ENCODE measurements at regions not wholly inside any gene's neighbourhood (a gene's known extent, or its start where the extent isn't known, plus 50 kb on each side); places are given as distances from the start of the nearest gene placed in this dataset.

GRCh38 chr9:107644733-107645463, 155.3 kb upstream of the KLF4 start:
- DNase-seq: no peak

DNA sequence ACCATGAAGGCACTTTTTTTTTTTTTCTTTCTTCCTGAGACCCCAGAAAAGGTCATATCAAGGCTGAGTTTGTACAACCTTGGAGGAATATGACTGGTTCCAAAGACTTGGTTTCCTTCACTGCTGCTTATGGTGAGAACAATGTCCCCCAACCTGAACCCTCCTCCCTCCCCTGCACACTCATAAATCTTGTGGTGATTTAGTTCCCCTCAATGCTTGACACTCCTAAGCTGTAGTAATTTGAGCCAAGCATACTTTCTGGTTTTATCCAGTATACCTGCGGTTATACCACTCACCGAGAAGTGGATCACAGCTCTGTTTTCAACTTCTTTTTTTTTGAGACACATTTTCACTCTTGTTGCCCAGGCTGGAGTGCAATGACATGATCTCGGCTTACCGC, 149.9 kb upstream of the KLF4 start:
- DNase-seq: no peak

DNA sequence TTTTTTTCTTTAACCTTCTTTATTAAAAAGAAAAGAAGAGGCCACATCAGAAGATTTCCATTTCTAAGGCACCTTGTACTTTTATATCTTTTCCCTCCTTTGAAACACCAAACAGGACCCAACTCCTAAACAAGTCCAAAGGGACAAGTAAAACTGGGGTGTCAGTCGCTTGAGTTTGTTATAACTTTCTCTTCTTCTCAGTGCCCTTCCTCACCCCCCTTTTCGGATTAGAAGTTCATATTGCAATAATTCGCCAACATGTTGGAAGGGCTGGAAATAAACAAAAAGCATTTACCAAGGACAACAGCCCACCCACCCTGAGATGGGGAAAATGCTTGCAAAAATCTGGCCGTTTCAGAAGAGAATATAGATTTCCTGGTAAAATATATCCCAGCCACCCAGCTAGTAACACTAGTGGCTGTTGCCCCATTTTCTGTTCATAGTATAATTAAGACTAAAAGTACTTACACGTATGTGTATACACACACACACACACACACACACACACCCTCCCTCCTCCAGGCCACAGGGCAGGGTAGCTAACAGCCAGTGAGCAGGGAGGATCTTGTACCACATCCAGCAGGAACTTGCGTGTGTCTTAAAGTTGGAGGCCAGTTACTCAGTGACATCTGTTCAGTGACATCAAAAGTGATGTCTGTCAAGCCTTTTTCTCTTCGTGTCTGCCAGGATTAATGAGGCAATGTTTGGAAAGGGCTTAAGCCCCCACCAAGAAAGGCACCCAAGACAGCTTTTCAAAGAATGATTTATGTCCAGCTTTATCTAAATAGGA, 149.1 kb upstream of the KLF4 start:
- DNase-seq: no peak

- DNase-seq: peak; percentile 4
These were observed 148.2 kb upstream of the KLF4 start for GRCh38 chr9:107637421-107638420.

- no peak for DNase-seq
These were observed 147.2 kb upstream of the KLF4 start for GRCh38 chr9:107636571-107637381.

- DNase-seq: no peak
These were observed 146.2 kb upstream of the KLF4 start for GRCh38 chr9:107635803-107636174.

GRCh38 chr9:107635101-107635802, 145.7 kb upstream of the KLF4 start:
- no peak for DNase-seq

DNA sequence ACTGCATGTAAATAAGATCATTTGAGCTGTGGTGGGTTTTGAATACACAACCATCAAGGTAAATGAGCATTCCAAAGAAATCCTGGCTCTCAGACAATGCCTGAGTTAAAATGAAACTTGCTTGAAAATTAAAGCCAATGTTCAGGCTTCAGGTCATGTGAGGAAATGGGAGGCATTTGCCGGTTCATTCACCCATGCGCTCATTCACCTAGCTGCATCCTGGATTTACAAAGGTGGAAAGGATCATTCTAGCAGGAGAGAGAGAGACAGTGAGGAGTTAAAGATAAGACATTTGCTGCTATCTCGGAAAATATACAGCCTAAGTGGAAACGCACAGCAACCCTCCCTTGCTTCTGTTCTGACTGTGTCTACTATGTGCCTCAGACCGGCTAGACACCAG, 143.8 kb upstream of the KLF4 start:
- no peak for DNase-seq

GRCh38 chr9:107632661-107633060, 143.1 kb upstream of the KLF4 start:
- DNase-seq: no peak

DNA sequence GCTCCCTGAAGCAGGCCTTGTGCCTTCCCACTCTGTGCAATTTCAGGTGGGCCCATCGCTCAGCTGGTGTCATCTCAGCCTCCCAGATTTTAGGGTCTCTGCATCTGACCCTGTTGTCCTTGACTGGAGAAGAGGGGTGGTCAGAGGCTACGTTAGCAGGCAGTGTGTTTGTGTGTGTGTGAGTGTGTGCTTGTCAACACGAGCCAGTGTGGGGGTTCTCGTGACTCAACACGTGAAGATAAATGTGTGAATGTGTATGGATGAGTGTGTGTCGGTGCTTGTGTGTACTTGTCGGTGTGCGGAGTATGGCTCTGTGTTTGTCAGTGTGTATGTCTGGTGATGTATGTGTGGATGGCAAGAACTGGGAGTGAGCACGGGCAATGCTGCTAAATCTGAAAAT, 142.6 kb upstream of the KLF4 start:
- no peak for DNase-seq

DNA sequence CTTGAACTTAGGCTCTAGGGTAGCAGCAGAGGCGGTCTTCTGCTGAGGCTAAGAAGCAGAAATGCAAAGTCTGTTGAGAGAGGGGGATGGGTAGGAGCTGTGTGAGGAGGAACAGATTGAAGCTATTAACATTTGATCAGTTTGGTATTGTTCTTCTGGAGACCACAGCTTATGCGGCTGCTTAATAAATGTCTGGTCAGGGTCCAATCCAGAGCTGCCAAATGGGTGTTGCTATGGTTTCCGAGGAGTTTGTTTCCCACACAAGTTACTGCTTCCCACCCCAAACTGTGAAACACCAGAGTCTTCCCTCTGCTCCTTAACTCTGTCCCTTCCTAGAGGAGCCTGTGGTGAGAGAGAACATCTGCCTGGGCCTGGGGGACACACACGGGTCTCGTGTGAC, 142.2 kb upstream of the KLF4 start:
- no peak for DNase-seq

- DNase-seq: no peak
These were observed 140.6 kb upstream of the KLF4 start for GRCh38 chr9:107630156-107630555.

DNA sequence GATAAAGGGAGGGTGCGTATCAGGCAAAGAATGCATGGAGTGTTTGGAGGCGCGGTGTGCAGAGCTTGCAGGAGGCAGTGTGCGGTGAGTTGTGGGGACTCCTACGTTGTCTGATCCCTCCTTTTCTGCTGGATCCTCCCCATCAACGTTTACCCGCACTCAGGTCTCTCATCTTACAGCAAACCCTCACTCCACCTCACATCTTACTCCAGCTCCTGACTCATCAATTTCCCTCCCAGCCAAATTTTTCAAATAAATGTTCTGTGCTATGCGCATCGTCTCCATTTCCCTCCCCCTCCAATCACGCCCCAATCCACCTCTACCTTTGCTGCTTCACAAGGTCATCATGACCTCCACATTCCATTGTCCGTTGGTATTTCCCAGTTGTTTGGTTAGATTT, 138.9 kb upstream of the KLF4 start:
- no peak for DNase-seq

DNA sequence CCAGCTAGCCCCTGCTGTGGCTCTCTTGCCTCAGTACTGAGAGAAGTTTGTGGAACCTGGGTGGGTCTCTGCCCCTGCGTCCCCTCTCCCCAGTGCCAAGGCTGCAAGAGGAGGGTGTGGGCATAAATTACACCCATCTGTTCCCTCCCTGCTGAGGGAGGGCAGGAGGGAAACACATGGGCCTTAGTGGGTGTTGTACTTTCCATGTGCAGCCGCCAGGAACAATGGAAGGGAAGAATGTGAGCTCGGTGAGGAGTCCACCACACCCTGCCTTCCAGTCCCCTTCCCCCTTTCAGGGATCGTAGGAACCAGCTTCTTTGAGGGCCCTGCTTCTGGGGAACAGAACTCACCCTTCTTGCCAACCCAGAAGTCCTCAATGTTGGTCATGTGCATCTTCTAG, 138.2 kb upstream of the KLF4 start:
- no peak for DNase-seq

- DNase-seq: no peak
These were observed 136.5 kb upstream of the KLF4 start for GRCh38 chr9:107626118-107626517.

GRCh38 chr9:107625383-107625984, 135.9 kb upstream of the KLF4 start:
- no peak for DNase-seq

GRCh38 chr9:107624234-107624948, 134.8 kb upstream of the KLF4 start:
- DNase-seq: no peak

DNA sequence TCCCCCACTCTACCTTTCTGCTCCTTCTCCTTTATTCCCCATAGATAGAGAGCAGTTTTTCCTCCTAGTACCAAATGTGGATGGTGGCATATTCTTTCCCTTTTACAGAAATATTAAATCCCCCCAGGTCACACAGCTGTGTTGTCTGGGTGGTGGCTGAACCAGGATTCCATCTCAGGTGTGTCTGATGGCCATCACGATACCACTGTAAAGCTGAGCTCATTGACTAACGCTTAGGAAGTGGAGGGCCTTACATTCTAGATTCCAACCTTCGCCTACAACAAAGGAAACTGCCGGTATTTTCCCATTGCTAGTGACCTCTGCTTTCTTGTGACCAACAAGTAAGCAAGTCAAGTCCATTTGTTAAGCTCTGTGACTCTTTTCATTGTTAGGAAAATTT, 131.9 kb upstream of the KLF4 start:
- no peak for DNase-seq

DNA sequence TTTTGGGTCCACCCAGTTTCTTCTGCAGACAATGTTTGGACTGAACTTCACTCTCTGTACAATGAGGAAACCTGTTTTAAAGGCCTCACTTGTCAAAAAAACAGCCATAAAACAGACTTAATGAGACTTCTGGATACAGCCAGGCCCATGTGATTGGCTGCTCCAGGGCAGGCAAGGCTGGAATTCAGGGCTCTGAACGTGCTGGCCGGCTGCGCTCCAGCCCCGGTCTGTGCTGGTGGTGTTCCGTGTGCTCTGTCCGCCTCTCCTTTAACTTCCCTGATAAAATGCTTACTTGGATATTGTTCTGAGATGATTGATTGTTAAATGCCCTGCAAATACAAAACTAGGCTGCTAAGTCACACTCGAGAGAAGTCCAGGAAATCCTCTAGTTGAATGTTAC, 131.2 kb upstream of the KLF4 start:
- DNase-seq: no peak

- no peak for DNase-seq
These were observed 130.7 kb upstream of the KLF4 start for GRCh38 chr9:107620236-107620635.

DNA sequence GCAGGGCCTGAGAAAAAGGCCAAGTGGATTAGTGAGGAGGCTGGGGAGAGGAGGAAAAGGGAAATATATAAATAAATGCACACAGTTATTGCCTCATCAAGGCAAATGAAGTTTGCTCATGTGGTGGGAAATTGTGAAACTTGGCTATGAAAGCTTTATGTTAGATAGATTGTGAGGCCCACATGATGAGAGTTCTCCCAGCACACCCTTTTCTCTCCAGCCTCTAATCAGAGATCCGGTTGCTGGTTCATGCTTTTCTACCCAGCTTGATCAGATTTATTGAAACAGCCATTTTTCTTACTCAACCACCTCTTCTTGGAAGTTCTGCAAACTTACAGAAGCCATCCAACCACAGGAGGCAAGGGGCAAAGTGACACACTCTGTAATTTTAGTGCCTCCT, 125.8 kb upstream of the KLF4 start:
- no peak for DNase-seq

Measured in activated CD4-positive, alpha-beta T cell treated with anti-CD3 and anti-CD28 coated beads, Interleukin-2, amount 50 U/mL, for 16 hours (primary cell).